Neural cell (in vitro differentiated cells): ENCODE measurements at regions not wholly inside any gene's neighbourhood (a gene's known extent, or its start where the extent isn't known, plus 50 kb on each side); places are given as distances from the start of the nearest gene placed in this dataset.

Source experiments
- EP300 ChIP-seq: fragments of 450-650 bp; conservative IDR thresholded peaks from 2 replicates; pipeline ENCODE4 v1.6.1; 2014; ENCODE audit warnings: antibody characterized with exemption, mild to moderate bottlenecking, moderate library complexity; ENCODE audit not compliant: poor library complexity, severe bottlenecking
- EZH2 ChIP-seq: fragments of 200-600, 300-800 bp; shearing (Covaris generic), sonication (generic); IDR thresholded peaks from 2 replicates; pipeline ENCODE4 v1.6.1; 2014; ENCODE audit warnings: antibody characterized with exemption, low read length, borderline replicate concordance, mild to moderate bottlenecking; ENCODE audit not compliant: insufficient read depth, poor library complexity, severe bottlenecking
- TF ChIP-seq, protein P1 (sequence below): IDR thresholded peaks from 2 replicates; pipeline ENCODE4 v1.6.1; 2012; ENCODE audit warnings: borderline replicate concordance
- TF ChIP-seq, protein P2 (sequence below): fragments of 450-650 bp; IDR thresholded peaks from 2 replicates; pipeline ENCODE4 v1.5.1; 2014; ENCODE audit warnings: antibody characterized with exemption, mild to moderate bottlenecking, moderate library complexity; ENCODE audit not compliant: poor library complexity, severe bottlenecking

DNA sequence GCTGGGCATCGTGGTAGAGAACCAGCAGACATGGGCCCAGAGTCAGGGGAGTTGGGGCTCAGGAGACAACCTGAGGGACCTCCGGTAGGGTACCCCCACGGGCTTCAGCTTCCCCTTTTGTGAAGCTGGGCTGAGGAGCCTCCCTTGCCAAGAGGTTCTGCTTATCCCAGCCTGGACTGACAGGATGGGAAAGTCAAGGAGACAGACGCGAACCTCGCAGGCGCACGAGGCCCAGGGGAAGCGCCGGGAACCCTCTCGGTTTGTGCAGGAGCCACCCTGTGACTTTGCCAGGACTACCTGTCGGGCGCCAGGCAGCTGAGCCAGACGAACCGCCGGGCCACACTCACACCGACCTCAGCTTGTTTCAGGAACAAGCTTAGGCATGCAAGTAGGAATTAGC lies 566.1 kb downstream of the BRD1 start:
- TF ChIP-seq, protein P1, sequence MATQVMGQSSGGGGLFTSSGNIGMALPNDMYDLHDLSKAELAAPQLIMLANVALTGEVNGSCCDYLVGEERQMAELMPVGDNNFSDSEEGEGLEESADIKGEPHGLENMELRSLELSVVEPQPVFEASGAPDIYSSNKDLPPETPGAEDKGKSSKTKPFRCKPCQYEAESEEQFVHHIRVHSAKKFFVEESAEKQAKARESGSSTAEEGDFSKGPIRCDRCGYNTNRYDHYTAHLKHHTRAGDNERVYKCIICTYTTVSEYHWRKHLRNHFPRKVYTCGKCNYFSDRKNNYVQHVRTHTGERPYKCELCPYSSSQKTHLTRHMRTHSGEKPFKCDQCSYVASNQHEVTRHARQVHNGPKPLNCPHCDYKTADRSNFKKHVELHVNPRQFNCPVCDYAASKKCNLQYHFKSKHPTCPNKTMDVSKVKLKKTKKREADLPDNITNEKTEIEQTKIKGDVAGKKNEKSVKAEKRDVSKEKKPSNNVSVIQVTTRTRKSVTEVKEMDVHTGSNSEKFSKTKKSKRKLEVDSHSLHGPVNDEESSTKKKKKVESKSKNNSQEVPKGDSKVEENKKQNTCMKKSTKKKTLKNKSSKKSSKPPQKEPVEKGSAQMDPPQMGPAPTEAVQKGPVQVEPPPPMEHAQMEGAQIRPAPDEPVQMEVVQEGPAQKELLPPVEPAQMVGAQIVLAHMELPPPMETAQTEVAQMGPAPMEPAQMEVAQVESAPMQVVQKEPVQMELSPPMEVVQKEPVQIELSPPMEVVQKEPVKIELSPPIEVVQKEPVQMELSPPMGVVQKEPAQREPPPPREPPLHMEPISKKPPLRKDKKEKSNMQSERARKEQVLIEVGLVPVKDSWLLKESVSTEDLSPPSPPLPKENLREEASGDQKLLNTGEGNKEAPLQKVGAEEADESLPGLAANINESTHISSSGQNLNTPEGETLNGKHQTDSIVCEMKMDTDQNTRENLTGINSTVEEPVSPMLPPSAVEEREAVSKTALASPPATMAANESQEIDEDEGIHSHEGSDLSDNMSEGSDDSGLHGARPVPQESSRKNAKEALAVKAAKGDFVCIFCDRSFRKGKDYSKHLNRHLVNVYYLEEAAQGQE = no peak
- TF ChIP-seq, protein P2, sequence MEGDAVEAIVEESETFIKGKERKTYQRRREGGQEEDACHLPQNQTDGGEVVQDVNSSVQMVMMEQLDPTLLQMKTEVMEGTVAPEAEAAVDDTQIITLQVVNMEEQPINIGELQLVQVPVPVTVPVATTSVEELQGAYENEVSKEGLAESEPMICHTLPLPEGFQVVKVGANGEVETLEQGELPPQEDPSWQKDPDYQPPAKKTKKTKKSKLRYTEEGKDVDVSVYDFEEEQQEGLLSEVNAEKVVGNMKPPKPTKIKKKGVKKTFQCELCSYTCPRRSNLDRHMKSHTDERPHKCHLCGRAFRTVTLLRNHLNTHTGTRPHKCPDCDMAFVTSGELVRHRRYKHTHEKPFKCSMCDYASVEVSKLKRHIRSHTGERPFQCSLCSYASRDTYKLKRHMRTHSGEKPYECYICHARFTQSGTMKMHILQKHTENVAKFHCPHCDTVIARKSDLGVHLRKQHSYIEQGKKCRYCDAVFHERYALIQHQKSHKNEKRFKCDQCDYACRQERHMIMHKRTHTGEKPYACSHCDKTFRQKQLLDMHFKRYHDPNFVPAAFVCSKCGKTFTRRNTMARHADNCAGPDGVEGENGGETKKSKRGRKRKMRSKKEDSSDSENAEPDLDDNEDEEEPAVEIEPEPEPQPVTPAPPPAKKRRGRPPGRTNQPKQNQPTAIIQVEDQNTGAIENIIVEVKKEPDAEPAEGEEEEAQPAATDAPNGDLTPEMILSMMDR = no peak
- TF ChIP-seq EP300 (no peak), EZH2 (no peak)
